ENCODE measurements at regions not wholly inside any gene's neighbourhood (a gene's known extent, or its start where the extent isn't known, plus 50 kb on each side); places are given as distances from the start of the nearest gene placed in this dataset.

DNA sequence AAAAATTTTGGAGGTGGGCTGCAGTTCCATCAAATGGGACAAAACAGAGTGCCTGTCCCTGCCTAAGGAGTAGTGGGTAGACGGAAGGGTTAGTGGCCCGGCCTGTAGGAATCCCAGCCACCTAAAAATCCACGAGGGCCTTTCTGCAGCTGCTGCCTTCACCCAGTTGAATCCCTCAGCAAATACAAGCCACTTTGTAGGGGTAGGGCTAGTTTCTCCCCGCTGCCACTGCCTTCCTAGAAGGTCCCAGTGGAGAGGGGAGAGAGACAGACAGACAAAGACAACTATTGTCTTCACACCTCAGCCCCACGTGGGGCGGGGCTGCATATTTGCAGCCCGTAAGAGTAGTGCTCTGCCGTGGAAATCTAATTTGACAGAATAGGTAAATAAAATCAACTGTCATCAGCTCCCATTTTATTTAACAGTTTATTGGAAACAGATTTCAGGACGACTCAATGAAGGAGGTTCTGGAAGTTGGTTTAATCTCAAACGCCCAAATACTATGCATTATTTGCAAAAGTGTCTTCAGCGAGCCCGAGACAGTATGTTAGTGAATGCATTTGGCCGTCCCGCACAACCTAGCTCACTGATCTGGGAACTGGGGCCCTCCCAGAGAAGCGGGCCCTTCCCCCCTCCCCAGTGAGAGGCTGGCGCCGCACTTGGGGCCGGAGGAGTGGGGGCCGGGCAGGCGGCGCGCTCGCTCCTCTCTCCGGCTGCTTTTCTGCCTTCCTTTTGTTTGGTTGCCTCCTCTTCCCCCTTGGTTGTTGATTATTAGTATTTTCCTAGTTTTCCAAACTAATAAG, 67.6 kb upstream of the TBCA start:
- TF ChIP-seq, protein P1, sequence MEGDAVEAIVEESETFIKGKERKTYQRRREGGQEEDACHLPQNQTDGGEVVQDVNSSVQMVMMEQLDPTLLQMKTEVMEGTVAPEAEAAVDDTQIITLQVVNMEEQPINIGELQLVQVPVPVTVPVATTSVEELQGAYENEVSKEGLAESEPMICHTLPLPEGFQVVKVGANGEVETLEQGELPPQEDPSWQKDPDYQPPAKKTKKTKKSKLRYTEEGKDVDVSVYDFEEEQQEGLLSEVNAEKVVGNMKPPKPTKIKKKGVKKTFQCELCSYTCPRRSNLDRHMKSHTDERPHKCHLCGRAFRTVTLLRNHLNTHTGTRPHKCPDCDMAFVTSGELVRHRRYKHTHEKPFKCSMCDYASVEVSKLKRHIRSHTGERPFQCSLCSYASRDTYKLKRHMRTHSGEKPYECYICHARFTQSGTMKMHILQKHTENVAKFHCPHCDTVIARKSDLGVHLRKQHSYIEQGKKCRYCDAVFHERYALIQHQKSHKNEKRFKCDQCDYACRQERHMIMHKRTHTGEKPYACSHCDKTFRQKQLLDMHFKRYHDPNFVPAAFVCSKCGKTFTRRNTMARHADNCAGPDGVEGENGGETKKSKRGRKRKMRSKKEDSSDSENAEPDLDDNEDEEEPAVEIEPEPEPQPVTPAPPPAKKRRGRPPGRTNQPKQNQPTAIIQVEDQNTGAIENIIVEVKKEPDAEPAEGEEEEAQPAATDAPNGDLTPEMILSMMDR (IDR thresholded peaks at IDR 0.05 in 4 of 5, conservative IDR thresholded peaks at IDR 0.05 in 1 of 5): no peak
- TF ChIP-seq POLR2A (IDR thresholded peaks at IDR 0.05): no peak
